PC-9 (cell line): ENCODE measurements at regions not wholly inside any gene's neighbourhood (a gene's known extent, or its start where the extent isn't known, plus 50 kb on each side); places are given as distances from the start of the nearest gene placed in this dataset.

ENCODE experiments used
- EZH2 ChIP-seq: fragments of 200-600 bp; sonication (generic); IDR thresholded peaks from 2 replicates; pipeline ENCODE4 v1.8.0; 2017; ENCODE audit warnings: antibody characterized with exemption, low read depth
- TF ChIP-seq, protein P1 (sequence below): fragments of 200-600 bp; sonication (generic); conservative IDR thresholded peaks from 2 replicates; pipeline ENCODE4 v1.6.1; 2017; ENCODE audit warnings: mixed run types, antibody characterized with exemption, mild to moderate bottlenecking, moderate library complexity

DNA sequence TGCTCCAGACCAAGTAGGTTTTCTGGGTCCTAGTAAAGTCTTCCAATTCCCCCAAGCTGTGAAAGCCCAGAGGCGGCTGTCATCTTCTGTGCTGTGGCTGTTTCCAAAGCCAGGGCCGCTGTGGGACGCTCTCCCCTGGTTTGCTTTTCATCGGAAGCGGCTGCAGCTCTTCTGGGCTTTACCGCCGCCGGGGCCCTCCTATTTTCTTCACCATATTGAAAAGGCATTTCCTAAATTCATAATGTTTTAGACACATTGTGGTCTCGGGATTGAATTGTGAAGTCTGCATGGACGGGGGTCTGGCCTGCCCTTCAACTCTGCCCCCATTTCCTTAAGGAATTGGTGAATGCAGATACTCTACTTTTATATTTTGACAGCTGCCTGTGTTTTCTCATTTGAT is 551.4 kb upstream of the MGMT start:
- TF ChIP-seq, protein P1, sequence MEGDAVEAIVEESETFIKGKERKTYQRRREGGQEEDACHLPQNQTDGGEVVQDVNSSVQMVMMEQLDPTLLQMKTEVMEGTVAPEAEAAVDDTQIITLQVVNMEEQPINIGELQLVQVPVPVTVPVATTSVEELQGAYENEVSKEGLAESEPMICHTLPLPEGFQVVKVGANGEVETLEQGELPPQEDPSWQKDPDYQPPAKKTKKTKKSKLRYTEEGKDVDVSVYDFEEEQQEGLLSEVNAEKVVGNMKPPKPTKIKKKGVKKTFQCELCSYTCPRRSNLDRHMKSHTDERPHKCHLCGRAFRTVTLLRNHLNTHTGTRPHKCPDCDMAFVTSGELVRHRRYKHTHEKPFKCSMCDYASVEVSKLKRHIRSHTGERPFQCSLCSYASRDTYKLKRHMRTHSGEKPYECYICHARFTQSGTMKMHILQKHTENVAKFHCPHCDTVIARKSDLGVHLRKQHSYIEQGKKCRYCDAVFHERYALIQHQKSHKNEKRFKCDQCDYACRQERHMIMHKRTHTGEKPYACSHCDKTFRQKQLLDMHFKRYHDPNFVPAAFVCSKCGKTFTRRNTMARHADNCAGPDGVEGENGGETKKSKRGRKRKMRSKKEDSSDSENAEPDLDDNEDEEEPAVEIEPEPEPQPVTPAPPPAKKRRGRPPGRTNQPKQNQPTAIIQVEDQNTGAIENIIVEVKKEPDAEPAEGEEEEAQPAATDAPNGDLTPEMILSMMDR: no peak
- TF ChIP-seq EZH2: no peak
